Superior temporal gyrus (tissue), 1 donor: ENCODE measurements at regions not wholly inside any gene's neighbourhood (a gene's known extent, or its start where the extent isn't known, plus 50 kb on each side); places are given as distances from the start of the nearest gene placed in this dataset.
"Not testable (repeated sequence)": the region's sequence is repeated elsewhere in the genome, so short reads cannot be mapped to it uniquely, and the experiment has no call there.

Experiments used
- DNase-seq: peaks from one replicate; pipeline ENCODE4 v3.0.0-alpha.2; 2016; ENCODE audit errors: extremely low spot score

GRCh38 chr2:71922499-71923142 is 225.0 kb downstream of the CYP26B1 start:
- DNase-seq, result no peak

GRCh38 chr2:71922091-71922490 is 225.6 kb downstream of the CYP26B1 start:
- no peak for DNase-seq

GRCh38 chr2:71920819-71921218 is 226.8 kb downstream of the CYP26B1 start:
- not testable (repeated sequence) for DNase-seq

GRCh38 chr2:71919708-71920107 is 228.0 kb downstream of the CYP26B1 start:
- DNase-seq, result no peak

- no peak for DNase-seq
Measured at GRCh38 chr2:71910277-71910676, 237.4 kb downstream of the CYP26B1 start.

- DNase-seq, result no peak
Measured at GRCh38 chr2:71908798-71909197, 238.9 kb downstream of the CYP26B1 start.

GRCh38 chr2:71907503-71907902 is 240.2 kb downstream of the CYP26B1 start:
- DNase-seq, result no peak

GRCh38 chr2:71906357-71906973 is 241.2 kb downstream of the CYP26B1 start:
- no peak for DNase-seq

- DNase-seq, result no peak
Measured at GRCh38 chr2:71905205-71905604, 242.5 kb downstream of the CYP26B1 start.

GRCh38 chr2:71903841-71904240 is 243.8 kb downstream of the CYP26B1 start:
- no peak for DNase-seq

- DNase-seq, result no peak
Measured at GRCh38 chr2:71901466-71901865, 246.2 kb downstream of the CYP26B1 start.

GRCh38 chr2:71898851-71899681 is 248.6 kb downstream of the CYP26B1 start:
- DNase-seq, result no peak

GRCh38 chr2:71898375-71898774 is 249.3 kb downstream of the CYP26B1 start:
- DNase-seq, result no peak

- DNase-seq, result no peak
Measured at GRCh38 chr2:71897836-71898235, 249.8 kb downstream of the CYP26B1 start.

- no peak for DNase-seq
Measured at GRCh38 chr2:71897137-71897480, 250.6 kb downstream of the CYP26B1 start.

GRCh38 chr2:71896385-71897136 is 251.1 kb downstream of the CYP26B1 start:
- DNase-seq, result no peak

- DNase-seq, result no peak
Measured at GRCh38 chr2:71895320-71896161, 252.1 kb downstream of the CYP26B1 start.

GRCh38 chr2:71894261-71894660 is 253.4 kb downstream of the CYP26B1 start:
- no peak for DNase-seq

GRCh38 chr2:71893646-71894045 is 254.0 kb downstream of the CYP26B1 start:
- DNase-seq, result no peak

GRCh38 chr2:71892896-71893295 is 254.8 kb downstream of the CYP26B1 start:
- peak; percentile 24 for DNase-seq

- DNase-seq, result no peak
Measured at GRCh38 chr2:71892423-71892730, 255.3 kb downstream of the CYP26B1 start.
